HCT116 (cell line): ENCODE measurements at regions not wholly inside any gene's neighbourhood (a gene's known extent, or its start where the extent isn't known, plus 50 kb on each side); places are given as distances from the start of the nearest gene placed in this dataset.

Experiments
- ATAC-seq: fragments of 200-7000 bp; cut with Tn5 transposase; 2 replicates; pipeline ENCODE4 v1.9.1; 2020; ENCODE audit warnings: mild to moderate bottlenecking, moderate library complexity
- BruUV-seq: library from RNA; stranded (reverse); fragments of 400-500 nt; replicated peaks from 2 replicates; lab custom pipeline; 2021; lab: Mats Ljungman, UMichigan
- CTCF ChIA-PET: fragments of 300-600 bp; sonication (Branson Sonifier 250); formaldehyde crosslinking; loops from one replicate; lab custom pipeline; 2021; ENCODE audit warnings: antibody characterized with exemption; lab: Charles Lee
- POLR2A ChIA-PET: fragments of 300-600, 350-600 bp; sonication (Branson Sonifier 250); formaldehyde crosslinking; loops from one replicate; lab custom pipeline; 2021; ENCODE audit warnings: antibody characterized with exemption; lab: Charles Lee
- RAD21 ChIA-PET, 2 experiments: fragments of 300-600 bp; sonication (Branson Sonifier 250); formaldehyde crosslinking; loops; one replicate each; lab custom pipeline; 2023; ENCODE audit warnings: low total read pairs in 2 of 2; ENCODE audit not compliant: uncharacterized antibody in 2 of 2, unreplicated experiment in 2 of 2, low non-redundant PET in 1 of 2; lab: Charles Lee
- DNase-seq: peaks from one replicate; pipeline ENCODE4 v3.0.0-alpha.2; 2010; ENCODE audit warnings: low read depth, low spot score
- H2AFZ ChIP-seq: fragments of 200-600 bp; shearing (Covaris generic), sonication (generic); 2 replicates; pipeline ENCODE4 v1.6.1; 2017; ENCODE audit warnings: low read depth, mixed run types, mixed read lengths, antibody characterized with exemption, low read length; ENCODE audit not compliant: poor library complexity, severe bottlenecking
- H3K27ac ChIP-seq: 2 replicates; pipeline ENCODE4 v1.5.1; 2012; ENCODE audit warnings: low read depth, low read length
- H3K27me3 ChIP-seq: fragments of 200-600 bp; sonication (generic); 2 replicates; pipeline ENCODE4 v1.6.1; 2016; ENCODE audit warnings: mixed run types, low read length, mixed read lengths; ENCODE audit not compliant: insufficient read depth
- H3K36me3 ChIP-seq, 2 experiments: fragments of 200-500 bp in 1 of 2; fragments of 200-600 bp in 1 of 2; sonication (Bioruptor generic) in 1 of 2; sonication (generic) in 1 of 2; 2 replicates each; pipeline versions ENCODE4 v1.5.1 to v1.6.1; 2014 to 2016; ENCODE audit warnings: low read length in 2 of 2, inconsistent platforms in 1 of 2, mixed read lengths in 1 of 2, mixed run types in 1 of 2; ENCODE audit not compliant: insufficient read depth in 2 of 2, control insufficient read depth in 1 of 2
- H3K4me1 ChIP-seq, 2 experiments: fragments of 200-600 bp in 1 of 2; sonication (generic) in 1 of 2; 2 replicates each; pipeline versions ENCODE4 v1.5.1 to v1.6.1; 2012 to 2017; ENCODE audit warnings: low read length in 2 of 2, inconsistent platforms in 1 of 2, mild to moderate bottlenecking in 1 of 2, mixed read lengths in 1 of 2, mixed run types in 1 of 2, moderate library complexity in 1 of 2; ENCODE audit not compliant: insufficient read depth in 2 of 2, control insufficient read depth in 1 of 2
- H3K4me2 ChIP-seq: fragments of 200-600 bp; sonication (generic); 2 replicates; pipeline ENCODE4 v1.6.1; 2017; ENCODE audit warnings: mixed run types, low read length, mixed read lengths
- H3K4me3 ChIP-seq, 2 experiments: fragments of 200-600 bp in 1 of 2; sonication (generic) in 1 of 2; replicated peaks in 1 of 2; 2 replicates each; pipeline ENCODE4 v1.5.1; 2011 to 2016; ENCODE audit warnings: low read length in 2 of 2, control low read depth in 1 of 2, low read depth in 1 of 2, mild to moderate bottlenecking in 1 of 2, mixed read lengths in 1 of 2, mixed run types in 1 of 2
- H3K79me2 ChIP-seq: fragments of 200-600 bp; sonication (generic); 2 replicates; pipeline ENCODE4 v1.6.1; 2017; ENCODE audit warnings: mild to moderate bottlenecking, mixed run types, low read length, moderate library complexity, mixed read lengths; ENCODE audit not compliant: insufficient read depth
- H3K9ac ChIP-seq: fragments of 200-600 bp; sonication (generic); 2 replicates; pipeline ENCODE4 v1.6.1; 2016; ENCODE audit warnings: low read length, mixed read lengths
- H3K9me2 ChIP-seq: fragments of 200-600 bp; sonication (generic), shearing (Covaris generic); 2 replicates; pipeline ENCODE4 v1.6.1; 2017; ENCODE audit warnings: mixed run types, mild to moderate bottlenecking, moderate library complexity; ENCODE audit not compliant: insufficient read depth
- H3K9me3 ChIP-seq, 2 experiments: fragments of 200-500 bp in 1 of 2; fragments of 200-600 bp in 1 of 2; sonication (Bioruptor generic) in 1 of 2; sonication (generic) in 1 of 2; 2 replicates each; pipeline ENCODE4 v1.6.1; 2014 to 2017; ENCODE audit warnings: low read length in 2 of 2, mixed read lengths in 2 of 2, inconsistent platforms in 1 of 2, low read depth in 1 of 2, mild to moderate bottlenecking in 1 of 2, mixed run types in 1 of 2, moderate library complexity in 1 of 2; ENCODE audit not compliant: control insufficient read depth in 1 of 2, insufficient read depth in 1 of 2
- H4K20me1 ChIP-seq: fragments of 200-600 bp; sonication (generic), shearing (Covaris generic); 2 replicates; pipeline ENCODE4 v1.6.1; 2017; ENCODE audit warnings: mixed run types, mild to moderate bottlenecking, moderate library complexity; ENCODE audit not compliant: insufficient read depth
- ATF3 ChIP-seq: IDR thresholded peaks from 2 replicates; pipeline ENCODE4 v1.6.1; 2012
- CEBPB ChIP-seq: IDR thresholded peaks from 2 replicates; pipeline ENCODE4 v1.6.1; 2012; ENCODE audit warnings: low read depth
- EGR1 ChIP-seq: IDR thresholded peaks from 2 replicates; pipeline ENCODE4 v1.6.1; 2012; ENCODE audit warnings: low read depth
- ELF1 ChIP-seq: IDR thresholded peaks from 2 replicates; pipeline ENCODE4 v1.6.1; 2012; ENCODE audit warnings: low read depth, borderline replicate concordance
- EZH2 ChIP-seq: fragments of 200-600 bp; sonication (generic); IDR thresholded peaks from 2 replicates; pipeline ENCODE4 v1.6.1; 2017; ENCODE audit warnings: antibody characterized with exemption, mixed run types
- EZH2phosphoT487 ChIP-seq: fragments of 200-600 bp; IDR thresholded peaks from 2 replicates; pipeline ENCODE4 v1.6.1; 2018; ENCODE audit warnings: antibody characterized with exemption, borderline replicate concordance
- FOSL1 ChIP-seq: IDR thresholded peaks from 2 replicates; pipeline ENCODE4 v1.6.1; 2012; ENCODE audit warnings: low read depth
- MAX ChIP-seq: IDR thresholded peaks from 2 replicates; pipeline ENCODE4 v1.6.1; 2012
- POLR2A ChIP-seq: IDR thresholded peaks from 2 replicates; pipeline ENCODE4 v1.7.0; 2011; ENCODE audit warnings: borderline replicate concordance; ENCODE audit not compliant: insufficient read depth, insufficient read length; ENCODE audit errors: extremely low read depth
- POLR2AphosphoS5 ChIP-seq: IDR thresholded peaks from 2 replicates; pipeline ENCODE4 v1.6.1; 2011; ENCODE audit warnings: mild to moderate bottlenecking, low read depth, low read length, moderate library complexity
- RAD21 ChIP-seq: IDR thresholded peaks from 2 replicates; pipeline ENCODE4 v1.6.1; 2012; ENCODE audit warnings: low read depth, mild to moderate bottlenecking
- REST ChIP-seq: IDR thresholded peaks from 2 replicates; pipeline ENCODE4 v1.6.1; 2012; ENCODE audit warnings: low read depth
- SIN3A ChIP-seq: IDR thresholded peaks from 2 replicates; pipeline ENCODE4 v1.6.1; 2012; ENCODE audit warnings: low read depth
- SRF ChIP-seq: IDR thresholded peaks from 2 replicates; pipeline ENCODE4 v1.6.1; 2012; ENCODE audit warnings: low read depth
- YY1 ChIP-seq: IDR thresholded peaks from 2 replicates; pipeline ENCODE4 v1.6.1; 2011; ENCODE audit warnings: low read length, low read depth, moderate library complexity, mild to moderate bottlenecking; ENCODE audit not compliant: insufficient replicate concordance; ENCODE audit errors: extremely low read depth
- ZBTB33 ChIP-seq: IDR thresholded peaks from 2 replicates; pipeline ENCODE4 v1.6.1; 2011; ENCODE audit warnings: mild to moderate bottlenecking, low read length, moderate library complexity; ENCODE audit not compliant: insufficient replicate concordance; ENCODE audit errors: extremely low read depth
- ZFX ChIP-seq: fragments of 450-650 bp; IDR thresholded peaks from 2 replicates; pipeline ENCODE4 v1.6.1; 2017
- ZNF274 ChIP-seq: fragments of 200-500 bp; sonication (Bioruptor generic); IDR thresholded peaks from 2 replicates; pipeline ENCODE4 v1.6.1; 2014; ENCODE audit warnings: mild to moderate bottlenecking, low read depth, low read length, inconsistent platforms
- intact Hi-C: fragments of 100-400 bp; cut with micrococcal nuclease; formaldehyde crosslinking; loops from 2 replicates; pipeline ENCODE4 v1.10.0; 2022
- TF ChIP-seq, protein P1 (sequence below), 3 experiments: fragments of 200-600 bp in 1 of 3; sonication (generic) in 1 of 3; IDR thresholded peaks in 2 of 3; conservative IDR thresholded peaks in 1 of 3; 2 replicates each; pipeline ENCODE4 v1.5.1; 2012 to 2017; ENCODE audit warnings: low read depth in 2 of 3, low read length in 2 of 3, antibody characterized with exemption in 1 of 3, borderline replicate concordance in 1 of 3, control low read depth in 1 of 3, mild to moderate bottlenecking in 1 of 3, mixed read lengths in 1 of 3, mixed run types in 1 of 3, moderate library complexity in 1 of 3; ENCODE audit not compliant: insufficient read depth in 1 of 3

GRCh38 chr20:60242836-60243505 lies 284.7 kb downstream of the CDH26 start:
- H3K9ac ChIP-seq, result no peak overlapping the region
- H3K36me3 ChIP-seq, result no peaks in the 10 kb centered on the region
- no peaks in the 10 kb centered on the region for H4K20me1 ChIP-seq
- H3K79me2 ChIP-seq, result no peaks in the 10 kb centered on the region
- RAD21 ChIA-PET, result no interaction called here
- no peak overlapping the region for H2AFZ ChIP-seq
- ATAC-seq (no peak), DNase-seq (no peak)
- no peaks in the 10 kb centered on the region for H3K9me2 ChIP-seq
- no peaks in the 10 kb centered on the region for H3K4me1 ChIP-seq
- no peak overlapping the region for H3K4me3 ChIP-seq
- intact Hi-C loops, result no loop called here
- CTCF ChIA-PET, result no interaction called here
- H3K9me3 ChIP-seq, result no peaks in the 10 kb centered on the region
- POLR2A ChIA-PET, result no interaction called here
- TF ChIP-seq ELF1, result no peak
- TF ChIP-seq ZBTB33, result no peak
- TF ChIP-seq, protein P1, sequence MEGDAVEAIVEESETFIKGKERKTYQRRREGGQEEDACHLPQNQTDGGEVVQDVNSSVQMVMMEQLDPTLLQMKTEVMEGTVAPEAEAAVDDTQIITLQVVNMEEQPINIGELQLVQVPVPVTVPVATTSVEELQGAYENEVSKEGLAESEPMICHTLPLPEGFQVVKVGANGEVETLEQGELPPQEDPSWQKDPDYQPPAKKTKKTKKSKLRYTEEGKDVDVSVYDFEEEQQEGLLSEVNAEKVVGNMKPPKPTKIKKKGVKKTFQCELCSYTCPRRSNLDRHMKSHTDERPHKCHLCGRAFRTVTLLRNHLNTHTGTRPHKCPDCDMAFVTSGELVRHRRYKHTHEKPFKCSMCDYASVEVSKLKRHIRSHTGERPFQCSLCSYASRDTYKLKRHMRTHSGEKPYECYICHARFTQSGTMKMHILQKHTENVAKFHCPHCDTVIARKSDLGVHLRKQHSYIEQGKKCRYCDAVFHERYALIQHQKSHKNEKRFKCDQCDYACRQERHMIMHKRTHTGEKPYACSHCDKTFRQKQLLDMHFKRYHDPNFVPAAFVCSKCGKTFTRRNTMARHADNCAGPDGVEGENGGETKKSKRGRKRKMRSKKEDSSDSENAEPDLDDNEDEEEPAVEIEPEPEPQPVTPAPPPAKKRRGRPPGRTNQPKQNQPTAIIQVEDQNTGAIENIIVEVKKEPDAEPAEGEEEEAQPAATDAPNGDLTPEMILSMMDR (IDR thresholded peaks at IDR 0.05 in 2 of 3, conservative IDR thresholded peaks at IDR 0.05 in 1 of 3; ENCODE audit: borderline replicate concordance in 1 of 3, insufficient read depth in 1 of 3, low read depth in 2 of 3, low read length in 2 of 3), result no peak
- no peak for TF ChIP-seq POLR2AphosphoS5
- no peak for TF ChIP-seq EZH2
- no peak for TF ChIP-seq RAD21
- no peak for TF ChIP-seq ZFX
- no peak for TF ChIP-seq FOSL1
- TF ChIP-seq YY1, result no peak
- TF ChIP-seq MAX, result no peak
- TF ChIP-seq ZNF274, result no peak
- no peak for TF ChIP-seq EGR1
- no peak for TF ChIP-seq SIN3A
- TF ChIP-seq EZH2phosphoT487, result no peak
- TF ChIP-seq SRF, result no peak
- TF ChIP-seq ATF3, result no peak
- no peak for TF ChIP-seq REST
- TF ChIP-seq CEBPB, result no peak
- no peak for TF ChIP-seq POLR2A
- no peak overlapping the region for H3K4me2 ChIP-seq
- H3K27me3 ChIP-seq, result 0 out of 2 replicates have a peak, but pooled peaks cover 4% of the 10 kb centered on the region
- H3K27ac ChIP-seq, result no peak overlapping the region
- BruUV-seq, result no TSS peak
